HFF-Myc (cell line): ENCODE measurements at regions not wholly inside any gene's neighbourhood (a gene's known extent, or its start where the extent isn't known, plus 50 kb on each side); places are given as distances from the start of the nearest gene placed in this dataset.

Source experiments
- DNase-seq: peaks from one replicate; pipeline ENCODE4 v3.0.0-alpha.2; 2011; ENCODE audit warnings: low read depth; ENCODE audit errors: extremely low read depth
- H3K4me3 ChIP-seq: replicated peaks from 2 replicates; pipeline ENCODE4 v1.5.1; 2011; ENCODE audit warnings: low read depth, mild to moderate bottlenecking, control low read depth, low read length
- CTCF ChIP-seq: IDR thresholded peaks from 2 replicates; pipeline ENCODE4 v1.5.1; 2012; ENCODE audit warnings: mild to moderate bottlenecking, low read depth, low read length, control low read depth; ENCODE audit errors: missing control alignments

- no peak overlapping the region for H3K4me3 ChIP-seq
- no peak for DNase-seq
- TF ChIP-seq CTCF = no peak
Measured at GRCh38 chr1:239270509-239270908, 115.9 kb upstream of the CHRM3 start.

- DNase-seq = no peak
- H3K4me3 ChIP-seq = no peak overlapping the region
- TF ChIP-seq CTCF = no peak
Measured at GRCh38 chr1:239269706-239270105, 116.7 kb upstream of the CHRM3 start.

- no peak for DNase-seq
- no peak for TF ChIP-seq CTCF
- H3K4me3 ChIP-seq = no peak overlapping the region
Measured at GRCh38 chr1:239268941-239269340, 117.4 kb upstream of the CHRM3 start.

GRCh38 chr1:239268007-239268406, 118.4 kb upstream of the CHRM3 start:
- no peak for DNase-seq
- TF ChIP-seq CTCF = no peak
- H3K4me3 ChIP-seq = no peak overlapping the region

- TF ChIP-seq CTCF = no peak
- H3K4me3 ChIP-seq = no peak overlapping the region
- no peak for DNase-seq
Measured at GRCh38 chr1:239263801-239264200, 122.6 kb upstream of the CHRM3 start.

GRCh38 chr1:239262538-239262937, 123.8 kb upstream of the CHRM3 start:
- no peak for DNase-seq
- TF ChIP-seq CTCF = no peak

GRCh38 chr1:239261521-239261920, 124.8 kb upstream of the CHRM3 start:
- no peak for DNase-seq
- no peak overlapping the region for H3K4me3 ChIP-seq
- TF ChIP-seq CTCF = no peak

More at GRCh38 chr1:239262538-239262937, 123.8 kb upstream of the CHRM3 start:
- no peak overlapping the region for H3K4me3 ChIP-seq
